Mucosa of descending colon (tissue), 3 donors: ENCODE measurements at regions not wholly inside any gene's neighbourhood (a gene's known extent, or its start where the extent isn't known, plus 50 kb on each side); places are given as distances from the start of the nearest gene placed in this dataset.
A peak's percentile ranks its signal among the peaks of the same experiment; 100 is the strongest.

Experiments used
- ATAC-seq: fragments of 200-7000 bp; cut with Tn5 transposase; one replicate; pipeline ENCODE4 v1.9.1; 2020; ENCODE audit warnings: mild to moderate bottlenecking, moderate library complexity
- DNase-seq, 3 donors: peaks; one replicate each; pipeline ENCODE4 v3.0.0-alpha.2; 2020
- H3K36me3 ChIP-seq: fragments of 200-600 bp; one replicate; pipeline ENCODE4 v1.8.0; 2021; ENCODE audit warnings: low read depth, mild to moderate bottlenecking
- H3K4me1 ChIP-seq: fragments of 200-600 bp; one replicate; pipeline ENCODE4 v1.8.0; 2021; ENCODE audit warnings: low read depth, mild to moderate bottlenecking
- H3K4me3 ChIP-seq: fragments of 200-600 bp; one replicate; pipeline ENCODE4 v1.8.0; 2021; ENCODE audit warnings: mild to moderate bottlenecking
- H3K9me3 ChIP-seq: fragments of 200-600 bp; one replicate; pipeline ENCODE4 v1.8.0; 2021; ENCODE audit warnings: mild to moderate bottlenecking
- CTCF ChIP-seq: fragments of 200-600 bp; IDR thresholded peaks from one replicate; pipeline ENCODE4 v1.8.0; 2022; ENCODE audit warnings: antibody characterized with exemption, mild to moderate bottlenecking
- intact Hi-C, 2 donors: fragments of 100-400 bp; cut with DNase I in 1 of 2; cut with micrococcal nuclease in 1 of 2; formaldehyde crosslinking; loops; one replicate each; pipeline versions ENCODE4 v1.11.0 to v1.11.1; 2022; cut with DNase I, micrococcal nuclease
- donor health status: DM: no; HTN: no; CAD: no; lungs with moderate emphysema.
- donor health status: DM: no; HTN: no; CAD: no.
- donor health status: DM: no; HTN: yes; CAD: no.

- no peak for ATAC-seq
Measured at GRCh38 chr13:39100996-39101738, 62.9 kb downstream of the NHLRC3 start.

GRCh38 chr13:39102981-39103490, 64.8 kb downstream of the NHLRC3 start:
- no peaks in the 10 kb centered on the region for H3K9me3 ChIP-seq
- H3K4me3 ChIP-seq: no peak overlapping the region
- no peaks in the 10 kb centered on the region for H3K4me1 ChIP-seq
- intact Hi-C loops: no loop called here
- ATAC-seq (no peak), DNase-seq (no peak)
- TF ChIP-seq CTCF: no peak
- no peaks in the 10 kb centered on the region for H3K36me3 ChIP-seq

More at GRCh38 chr13:39100996-39101738, 62.9 kb downstream of the NHLRC3 start:
- Histone ChIP-seq H3K36me3 (no peaks in the 10 kb centered on the region), H3K4me1 (no peaks in the 10 kb centered on the region), H3K4me3 (no peak overlapping the region), H3K9me3 (no peaks in the 10 kb centered on the region)
- TF ChIP-seq CTCF: no peak
- intact Hi-C loops: no loop called here
- DNase-seq: no peak

GRCh38 chr13:39105110-39105509, 66.9 kb downstream of the NHLRC3 start:
- no peak for TF ChIP-seq CTCF
- Histone ChIP-seq H3K4me3 (no peak overlapping the region), H3K9me3 (no peaks in the 10 kb centered on the region), H3K36me3 (no peaks in the 10 kb centered on the region), H3K4me1 (no peaks in the 10 kb centered on the region)
- intact Hi-C loops: no loop called here
- ATAC-seq: no peak
- DNase-seq: peak in 1 of 3 donors; percentile 10

GRCh38 chr13:39106216-39107005, 68.2 kb downstream of the NHLRC3 start:
- DNase-seq: peak in 1 of 3 donors; percentile 15
- H3K36me3 ChIP-seq: no peaks in the 10 kb centered on the region
- H3K4me1 ChIP-seq: no peaks in the 10 kb centered on the region
- no peak overlapping the region for H3K4me3 ChIP-seq
- intact Hi-C loops: no loop called here
- ATAC-seq: peak; percentile 70
- TF ChIP-seq CTCF: no peak
- H3K9me3 ChIP-seq: no peaks in the 10 kb centered on the region

GRCh38 chr13:39107561-39107960, 69.3 kb downstream of the NHLRC3 start:
- intact Hi-C loops: no loop called here
- DNase-seq: no peak

More at GRCh38 chr13:39107561-39107960, 69.3 kb downstream of the NHLRC3 start:
- no peak for ATAC-seq
- no peak for TF ChIP-seq CTCF
- no peak overlapping the region for H3K4me3 ChIP-seq
- H3K36me3 ChIP-seq: no peaks in the 10 kb centered on the region
- no peaks in the 10 kb centered on the region for H3K9me3 ChIP-seq
- no peaks in the 10 kb centered on the region for H3K4me1 ChIP-seq
